ENCODE measurements at regions not wholly inside any gene's neighbourhood (a gene's known extent, or its start where the extent isn't known, plus 50 kb on each side); places are given as distances from the start of the nearest gene placed in this dataset.
"Not testable (repeated sequence)": the region's sequence is repeated elsewhere in the genome, so short reads cannot be mapped to it uniquely, and the experiment has no call there.

GRCh38 chr6:164101859-164102258 is 687.3 kb downstream of the QKI start:
- no peak for DNase-seq (ENCODE audit: low read depth in 2 of 3, low spot score in 2 of 3)

GRCh38 chr6:164099269-164099865 is 684.8 kb downstream of the QKI start:
- no peak for DNase-seq (ENCODE audit: low read depth in 2 of 3, low spot score in 2 of 3)

GRCh38 chr6:164098857-164099267 is 684.3 kb downstream of the QKI start:
- DNase-seq (ENCODE audit: low read depth in 2 of 3, low spot score in 2 of 3), result no peak

- DNase-seq (ENCODE audit: low read depth in 2 of 3, low spot score in 2 of 3), result peak in 2 of 3 donors; percentile 57 to 60
These were observed 683.3 kb downstream of the QKI start for GRCh38 chr6:164097551-164098398.

- DNase-seq (ENCODE audit: low read depth in 2 of 3, low spot score in 2 of 3), result no peak
These were observed 682.5 kb downstream of the QKI start for GRCh38 chr6:164097056-164097455.

- DNase-seq (ENCODE audit: low read depth in 2 of 3, low spot score in 2 of 3), result no peak
These were observed 680.5 kb downstream of the QKI start for GRCh38 chr6:164095056-164095455.

GRCh38 chr6:164087870-164088269 is 673.4 kb downstream of the QKI start:
- DNase-seq (ENCODE audit: low read depth in 2 of 3, low spot score in 2 of 3), result no peak

GRCh38 chr6:164087211-164087610 is 672.7 kb downstream of the QKI start:
- peak in 1 of 3 donors; percentile 39 for DNase-seq (ENCODE audit: low read depth in 2 of 3, low spot score in 2 of 3)

GRCh38 chr6:164086076-164086887 is 671.8 kb downstream of the QKI start:
- peak in 1 of 3 donors; percentile 31 for DNase-seq (ENCODE audit: low read depth in 2 of 3, low spot score in 2 of 3)

GRCh38 chr6:164085091-164086075 is 670.9 kb downstream of the QKI start:
- no peak for DNase-seq (ENCODE audit: low read depth in 2 of 3, low spot score in 2 of 3)

- no peak for DNase-seq (ENCODE audit: low read depth in 2 of 3, low spot score in 2 of 3)
These were observed 664.7 kb downstream of the QKI start for GRCh38 chr6:164079275-164079600.

GRCh38 chr6:164078532-164079274 is 664.2 kb downstream of the QKI start:
- no peak for DNase-seq (ENCODE audit: low read depth in 2 of 3, low spot score in 2 of 3)

GRCh38 chr6:164076818-164077532 is 662.5 kb downstream of the QKI start:
- DNase-seq (ENCODE audit: low read depth in 2 of 3, low spot score in 2 of 3), result not testable (repeated sequence)

- peak in 1 of 3 donors; percentile 21 for DNase-seq (ENCODE audit: low read depth in 2 of 3, low spot score in 2 of 3)
These were observed 661.6 kb downstream of the QKI start for GRCh38 chr6:164075981-164076615.

GRCh38 chr6:164072240-164072666 is 657.7 kb downstream of the QKI start:
- no peak for DNase-seq (ENCODE audit: low read depth in 2 of 3, low spot score in 2 of 3)

GRCh38 chr6:164069350-164069990 is 655.0 kb downstream of the QKI start:
- DNase-seq (ENCODE audit: low read depth in 2 of 3, low spot score in 2 of 3), result no peak

- no peak for DNase-seq (ENCODE audit: low read depth in 2 of 3, low spot score in 2 of 3)
These were observed 654.0 kb downstream of the QKI start for GRCh38 chr6:164068527-164068926.

- DNase-seq (ENCODE audit: low read depth in 2 of 3, low spot score in 2 of 3), result no peak
These were observed 652.2 kb downstream of the QKI start for GRCh38 chr6:164066766-164067165.

Data from hematopoietic multipotent progenitor cell (in vitro differentiated cells).